ENCODE measurements at regions not wholly inside any gene's neighbourhood (a gene's known extent, or its start where the extent isn't known, plus 50 kb on each side); places are given as distances from the start of the nearest gene placed in this dataset.

DNA sequence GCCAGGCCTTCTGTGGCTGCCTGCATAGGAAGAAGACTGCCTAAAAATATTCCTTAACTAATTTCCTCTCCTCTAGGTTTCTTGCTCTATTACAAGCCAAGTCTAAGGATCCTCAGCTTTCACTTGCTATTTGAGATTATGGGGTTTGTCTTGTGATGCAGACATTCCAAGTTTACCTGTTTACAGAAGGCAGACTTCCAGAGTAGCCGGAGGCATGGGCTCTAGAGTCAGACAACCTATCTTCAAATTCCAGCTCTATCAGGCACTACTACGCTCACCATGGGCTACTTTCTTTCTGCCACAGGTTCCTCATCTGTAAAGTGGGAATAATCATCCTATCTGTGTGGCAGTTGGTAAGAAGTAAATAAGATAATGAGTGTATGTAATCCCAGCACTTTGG is 95.6 kb upstream of the BCL6 start (continued):
- TF ChIP-seq, protein P1, sequence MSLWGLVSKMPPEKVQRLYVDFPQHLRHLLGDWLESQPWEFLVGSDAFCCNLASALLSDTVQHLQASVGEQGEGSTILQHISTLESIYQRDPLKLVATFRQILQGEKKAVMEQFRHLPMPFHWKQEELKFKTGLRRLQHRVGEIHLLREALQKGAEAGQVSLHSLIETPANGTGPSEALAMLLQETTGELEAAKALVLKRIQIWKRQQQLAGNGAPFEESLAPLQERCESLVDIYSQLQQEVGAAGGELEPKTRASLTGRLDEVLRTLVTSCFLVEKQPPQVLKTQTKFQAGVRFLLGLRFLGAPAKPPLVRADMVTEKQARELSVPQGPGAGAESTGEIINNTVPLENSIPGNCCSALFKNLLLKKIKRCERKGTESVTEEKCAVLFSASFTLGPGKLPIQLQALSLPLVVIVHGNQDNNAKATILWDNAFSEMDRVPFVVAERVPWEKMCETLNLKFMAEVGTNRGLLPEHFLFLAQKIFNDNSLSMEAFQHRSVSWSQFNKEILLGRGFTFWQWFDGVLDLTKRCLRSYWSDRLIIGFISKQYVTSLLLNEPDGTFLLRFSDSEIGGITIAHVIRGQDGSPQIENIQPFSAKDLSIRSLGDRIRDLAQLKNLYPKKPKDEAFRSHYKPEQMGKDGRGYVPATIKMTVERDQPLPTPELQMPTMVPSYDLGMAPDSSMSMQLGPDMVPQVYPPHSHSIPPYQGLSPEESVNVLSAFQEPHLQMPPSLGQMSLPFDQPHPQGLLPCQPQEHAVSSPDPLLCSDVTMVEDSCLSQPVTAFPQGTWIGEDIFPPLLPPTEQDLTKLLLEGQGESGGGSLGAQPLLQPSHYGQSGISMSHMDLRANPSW (CRISPR knock-in tag; conservative IDR thresholded peaks at IDR 0.05; ENCODE audit: low read depth): no peak
- no peak for TF ChIP-seq ETV6 (CRISPR knock-in tag; IDR thresholded peaks at IDR 0.05)
- no peak for TF ChIP-seq ATF6 (CRISPR knock-in tag; IDR thresholded peaks at IDR 0.05)
- TF ChIP-seq ESRRA (CRISPR knock-in tag; IDR thresholded peaks at IDR 0.05; ENCODE audit: borderline replicate concordance): no peak
- TF ChIP-seq NR2C2 (CRISPR knock-in tag; IDR thresholded peaks at IDR 0.05): no peak
- TF ChIP-seq SMAD4 (CRISPR knock-in tag; IDR thresholded peaks at IDR 0.05): no peak
- no peak for TF ChIP-seq E2F1 (CRISPR knock-in tag; IDR thresholded peaks at IDR 0.05)

GRCh38 chr3:187841560-187841959 is 96.3 kb upstream of the BCL6 start:
- H3K36me3 Mint-ChIP-seq: no peaks in the 10 kb centered on the region
- ChIA-PET POLR2A (no interaction called here), CTCF (no interaction called here)
- H3K4me1 Mint-ChIP-seq: 0 out of 2 replicates have a peak, but pooled peaks cover 3% of the 10 kb centered on the region
- ATAC-seq: no peak
- H3K9me3 Mint-ChIP-seq: no peaks in the 10 kb centered on the region
- TF ChIP-seq MYBL2 (CRISPR knock-in tag; IDR thresholded peaks at IDR 0.05) (no peak), E2F1 (CRISPR knock-in tag; IDR thresholded peaks at IDR 0.05) (no peak), TEAD1 (CRISPR knock-in tag; IDR thresholded peaks at IDR 0.05) (no peak), ZNF281 (CRISPR knock-in tag; IDR thresholded peaks at IDR 0.05) (no peak)
- TF ChIP-seq, protein P2, sequence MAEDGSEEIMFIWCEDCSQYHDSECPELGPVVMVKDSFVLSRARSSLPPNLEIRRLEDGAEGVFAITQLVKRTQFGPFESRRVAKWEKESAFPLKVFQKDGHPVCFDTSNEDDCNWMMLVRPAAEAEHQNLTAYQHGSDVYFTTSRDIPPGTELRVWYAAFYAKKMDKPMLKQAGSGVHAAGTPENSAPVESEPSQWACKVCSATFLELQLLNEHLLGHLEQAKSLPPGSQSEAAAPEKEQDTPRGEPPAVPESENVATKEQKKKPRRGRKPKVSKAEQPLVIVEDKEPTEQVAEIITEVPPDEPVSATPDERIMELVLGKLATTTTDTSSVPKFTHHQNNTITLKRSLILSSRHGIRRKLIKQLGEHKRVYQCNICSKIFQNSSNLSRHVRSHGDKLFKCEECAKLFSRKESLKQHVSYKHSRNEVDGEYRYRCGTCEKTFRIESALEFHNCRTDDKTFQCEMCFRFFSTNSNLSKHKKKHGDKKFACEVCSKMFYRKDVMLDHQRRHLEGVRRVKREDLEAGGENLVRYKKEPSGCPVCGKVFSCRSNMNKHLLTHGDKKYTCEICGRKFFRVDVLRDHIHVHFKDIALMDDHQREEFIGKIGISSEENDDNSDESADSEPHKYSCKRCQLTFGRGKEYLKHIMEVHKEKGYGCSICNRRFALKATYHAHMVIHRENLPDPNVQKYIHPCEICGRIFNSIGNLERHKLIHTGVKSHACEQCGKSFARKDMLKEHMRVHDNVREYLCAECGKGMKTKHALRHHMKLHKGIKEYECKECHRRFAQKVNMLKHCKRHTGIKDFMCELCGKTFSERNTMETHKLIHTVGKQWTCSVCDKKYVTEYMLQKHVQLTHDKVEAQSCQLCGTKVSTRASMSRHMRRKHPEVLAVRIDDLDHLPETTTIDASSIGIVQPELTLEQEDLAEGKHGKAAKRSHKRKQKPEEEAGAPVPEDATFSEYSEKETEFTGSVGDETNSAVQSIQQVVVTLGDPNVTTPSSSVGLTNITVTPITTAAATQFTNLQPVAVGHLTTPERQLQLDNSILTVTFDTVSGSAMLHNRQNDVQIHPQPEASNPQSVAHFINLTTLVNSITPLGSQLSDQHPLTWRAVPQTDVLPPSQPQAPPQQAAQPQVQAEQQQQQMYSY (CRISPR knock-in tag; IDR thresholded peaks at IDR 0.05): no peak
- H3K27ac Mint-ChIP-seq: no peak overlapping the region
- H3K4me3 Mint-ChIP-seq: no peak overlapping the region
- H3K27me3 Mint-ChIP-seq (ENCODE audit: low read depth): no peaks in the 10 kb centered on the region
- no peak for DNase-seq (ENCODE audit: low spot score)

All from WTC11 (cell line).